Right atrium auricular region (tissue), 2 donors: ENCODE measurements at regions not wholly inside any gene's neighbourhood (a gene's known extent, or its start where the extent isn't known, plus 50 kb on each side); places are given as distances from the start of the nearest gene placed in this dataset.
A peak's percentile ranks its signal among the peaks of the same experiment; 100 is the strongest.

Experiments
- DNase-seq: peaks from one replicate; pipeline ENCODE4 v3.0.0-alpha.2; 2019; ENCODE audit warnings: low spot score
- H3K27ac ChIP-seq, 2 donors: fragments of 200-600 bp; sonication (generic); 1 replicate in 1 of 2; 2 replicates in 1 of 2; pipeline ENCODE4 v1.5.1; 2016 to 2019
- H3K27me3 ChIP-seq, 2 donors: fragments of 200-600 bp; sonication (generic); one replicate each; pipeline versions ENCODE4 v1.5.1 to v1.6.0; 2017 to 2019
- H3K36me3 ChIP-seq: fragments of 200-600 bp; sonication (generic); one replicate; pipeline ENCODE4 v1.5.1; 2016
- H3K4me1 ChIP-seq, 2 donors: fragments of 200-600 bp; sonication (generic); one replicate each; pipeline versions ENCODE4 v1.5.1 to v1.6.0; 2017 to 2019
- H3K4me3 ChIP-seq, 2 donors: fragments of 200-600 bp; sonication (generic); 1 replicate in 1 of 2; 2 replicates in 1 of 2; pipeline ENCODE4 v1.5.1; 2017 to 2019; ENCODE audit warnings: mild to moderate bottlenecking in 1 of 2, moderate library complexity in 1 of 2
- H3K9me3 ChIP-seq, 2 donors: fragments of 200-600 bp; sonication (generic); one replicate each; pipeline ENCODE4 v1.5.1; 2019
- TF ChIP-seq, protein P1 (sequence below), 2 donors: fragments of 200-600 bp; sonication (generic); IDR thresholded peaks; one replicate each; pipeline ENCODE4 v1.5.1; 2019; ENCODE audit warnings: antibody characterized with exemption in 2 of 2

DNA sequence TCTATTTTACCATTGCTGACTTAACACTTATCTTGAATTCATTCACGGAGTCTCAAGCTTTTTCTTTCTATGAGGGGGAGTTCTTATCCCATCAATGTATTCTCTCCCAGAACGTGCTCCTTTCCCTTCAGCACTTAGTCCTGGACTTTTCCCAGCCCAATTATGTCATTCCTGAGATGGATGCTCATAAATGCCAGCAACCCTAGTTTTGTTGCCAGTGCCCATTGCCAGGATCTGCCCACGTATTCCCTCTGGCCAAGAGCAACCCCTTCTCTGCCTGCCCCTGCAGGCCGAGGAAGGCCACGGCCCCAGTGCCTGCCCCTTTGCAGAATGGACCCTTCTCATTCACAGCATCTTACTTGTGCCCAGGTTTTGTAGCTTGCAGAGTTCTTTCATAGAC, 67.4 kb upstream of the PPP1R3C start:
- no peaks in the 10 kb centered on the region for H3K9me3 ChIP-seq
- H3K4me3 ChIP-seq: no peak overlapping the region
- no peaks in the 10 kb centered on the region for H3K4me1 ChIP-seq
- TF ChIP-seq, protein P1, sequence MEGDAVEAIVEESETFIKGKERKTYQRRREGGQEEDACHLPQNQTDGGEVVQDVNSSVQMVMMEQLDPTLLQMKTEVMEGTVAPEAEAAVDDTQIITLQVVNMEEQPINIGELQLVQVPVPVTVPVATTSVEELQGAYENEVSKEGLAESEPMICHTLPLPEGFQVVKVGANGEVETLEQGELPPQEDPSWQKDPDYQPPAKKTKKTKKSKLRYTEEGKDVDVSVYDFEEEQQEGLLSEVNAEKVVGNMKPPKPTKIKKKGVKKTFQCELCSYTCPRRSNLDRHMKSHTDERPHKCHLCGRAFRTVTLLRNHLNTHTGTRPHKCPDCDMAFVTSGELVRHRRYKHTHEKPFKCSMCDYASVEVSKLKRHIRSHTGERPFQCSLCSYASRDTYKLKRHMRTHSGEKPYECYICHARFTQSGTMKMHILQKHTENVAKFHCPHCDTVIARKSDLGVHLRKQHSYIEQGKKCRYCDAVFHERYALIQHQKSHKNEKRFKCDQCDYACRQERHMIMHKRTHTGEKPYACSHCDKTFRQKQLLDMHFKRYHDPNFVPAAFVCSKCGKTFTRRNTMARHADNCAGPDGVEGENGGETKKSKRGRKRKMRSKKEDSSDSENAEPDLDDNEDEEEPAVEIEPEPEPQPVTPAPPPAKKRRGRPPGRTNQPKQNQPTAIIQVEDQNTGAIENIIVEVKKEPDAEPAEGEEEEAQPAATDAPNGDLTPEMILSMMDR (IDR thresholded peaks at IDR 0.05): no peak
- H3K36me3 ChIP-seq: no peaks in the 10 kb centered on the region
- DNase-seq: no peak
- no peak overlapping the region for H3K27ac ChIP-seq
- no peaks in the 10 kb centered on the region for H3K27me3 ChIP-seq

DNA sequence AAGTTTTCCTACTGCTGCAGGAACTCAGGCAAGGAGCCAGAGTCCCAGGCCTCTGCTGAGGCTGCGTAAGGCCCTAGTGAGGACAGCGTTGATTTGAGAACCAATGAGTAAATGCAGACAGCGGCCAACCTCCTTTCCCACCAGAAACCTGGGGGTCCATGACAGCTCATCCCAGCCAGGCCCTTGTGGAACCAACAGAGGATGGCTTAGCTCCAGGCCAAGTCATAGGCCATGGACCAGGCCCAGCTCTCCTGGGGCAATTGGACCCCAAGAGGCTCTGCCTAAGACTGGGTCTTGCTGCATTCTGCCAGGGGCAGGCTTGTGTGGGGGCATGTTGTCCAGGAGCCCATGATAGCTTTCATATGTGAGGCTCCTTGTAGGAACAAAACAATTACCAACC, 65.4 kb upstream of the PPP1R3C start:
- Histone ChIP-seq H3K27ac (no peak overlapping the region), H3K4me1 (no peaks in the 10 kb centered on the region), H3K27me3 (no peaks in the 10 kb centered on the region), H3K9me3 (no peaks in the 10 kb centered on the region), H3K4me3 (no peak overlapping the region), H3K36me3 (no peaks in the 10 kb centered on the region)
- DNase-seq: no peak
- TF ChIP-seq, protein P1 (IDR thresholded peaks at IDR 0.05): no peak

GRCh38 chr10:91694170-91694794, 61.4 kb upstream of the PPP1R3C start:
- TF ChIP-seq, protein P1 (IDR thresholded peaks at IDR 0.05): peak; percentile 40 to 73
- no peak for DNase-seq
- no peaks in the 10 kb centered on the region for H3K9me3 ChIP-seq
- H3K27ac ChIP-seq: no peak overlapping the region
- H3K4me1 ChIP-seq: no peaks in the 10 kb centered on the region
- H3K4me3 ChIP-seq: no peak overlapping the region
- no peaks in the 10 kb centered on the region for H3K27me3 ChIP-seq
- H3K36me3 ChIP-seq: no peaks in the 10 kb centered on the region

DNA sequence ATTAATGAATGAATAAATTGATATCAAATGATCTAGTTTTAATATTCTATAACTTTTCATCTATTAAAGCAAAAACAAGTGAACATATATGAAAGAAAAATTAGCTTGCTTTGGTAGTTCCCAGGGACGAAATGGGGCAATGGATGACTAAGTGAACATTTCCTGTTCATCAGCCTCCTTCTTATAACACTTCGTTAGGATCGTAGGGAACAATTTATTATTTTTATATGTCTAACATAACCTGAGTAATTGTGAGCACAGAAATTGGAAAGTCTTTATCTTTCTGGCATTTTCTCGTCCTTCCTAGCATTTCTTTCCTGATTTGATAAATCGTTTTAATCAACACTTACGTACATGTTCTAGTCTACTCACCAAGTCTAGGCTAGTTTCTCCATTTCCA, 59.1 kb upstream of the PPP1R3C start:
- H3K4me1 ChIP-seq: no peaks in the 10 kb centered on the region
- H3K27ac ChIP-seq: no peak overlapping the region
- TF ChIP-seq, protein P1 (IDR thresholded peaks at IDR 0.05): no peak
- H3K4me3 ChIP-seq: no peak overlapping the region
- no peaks in the 10 kb centered on the region for H3K9me3 ChIP-seq
- DNase-seq: no peak
- H3K36me3 ChIP-seq: no peaks in the 10 kb centered on the region
- H3K27me3 ChIP-seq: no peaks in the 10 kb centered on the region

GRCh38 chr10:91690996-91691676, 58.3 kb upstream of the PPP1R3C start:
- Histone ChIP-seq H3K4me1 (no peaks in the 10 kb centered on the region), H3K4me3 (no peak overlapping the region), H3K27ac (no peak overlapping the region), H3K27me3 (no peaks in the 10 kb centered on the region), H3K36me3 (no peaks in the 10 kb centered on the region), H3K9me3 (no peaks in the 10 kb centered on the region)
- no peak for DNase-seq
- TF ChIP-seq, protein P1 (IDR thresholded peaks at IDR 0.05): no peak
